Astrocyte (in vitro differentiated cells and primary cell): ENCODE measurements at regions not wholly inside any gene's neighbourhood (a gene's known extent, or its start where the extent isn't known, plus 50 kb on each side); places are given as distances from the start of the nearest gene placed in this dataset.

Experiments used
- EZH2 ChIP-seq: IDR thresholded peaks from 2 replicates; pipeline ENCODE4 v1.6.1; 2012; ENCODE audit warnings: mild to moderate bottlenecking, low read length, inconsistent platforms; ENCODE audit not compliant: insufficient read depth
- TF ChIP-seq, protein P1 (sequence below): IDR thresholded peaks from 2 replicates; pipeline ENCODE4 v1.5.1; 2011; ENCODE audit warnings: low read depth, mild to moderate bottlenecking, inconsistent platforms, low read length, moderate library complexity; ENCODE audit not compliant: insufficient read depth

DNA sequence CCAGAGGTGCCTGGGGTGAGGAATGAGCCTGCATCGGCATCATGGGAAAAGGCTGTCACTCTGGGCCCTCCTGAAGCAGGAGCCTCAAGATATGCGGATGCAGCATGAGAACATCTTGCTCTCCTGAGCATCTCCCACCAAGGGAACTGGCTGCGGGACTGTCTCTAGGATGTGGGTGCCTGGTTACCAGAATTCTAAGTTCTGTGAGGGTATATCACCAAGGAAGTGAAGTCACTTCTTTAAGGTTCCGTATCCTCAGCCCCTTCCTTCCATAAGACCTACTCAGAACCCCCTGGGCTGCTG, 86.9 kb downstream of the GGTLC2 start:
- TF ChIP-seq, protein P1, sequence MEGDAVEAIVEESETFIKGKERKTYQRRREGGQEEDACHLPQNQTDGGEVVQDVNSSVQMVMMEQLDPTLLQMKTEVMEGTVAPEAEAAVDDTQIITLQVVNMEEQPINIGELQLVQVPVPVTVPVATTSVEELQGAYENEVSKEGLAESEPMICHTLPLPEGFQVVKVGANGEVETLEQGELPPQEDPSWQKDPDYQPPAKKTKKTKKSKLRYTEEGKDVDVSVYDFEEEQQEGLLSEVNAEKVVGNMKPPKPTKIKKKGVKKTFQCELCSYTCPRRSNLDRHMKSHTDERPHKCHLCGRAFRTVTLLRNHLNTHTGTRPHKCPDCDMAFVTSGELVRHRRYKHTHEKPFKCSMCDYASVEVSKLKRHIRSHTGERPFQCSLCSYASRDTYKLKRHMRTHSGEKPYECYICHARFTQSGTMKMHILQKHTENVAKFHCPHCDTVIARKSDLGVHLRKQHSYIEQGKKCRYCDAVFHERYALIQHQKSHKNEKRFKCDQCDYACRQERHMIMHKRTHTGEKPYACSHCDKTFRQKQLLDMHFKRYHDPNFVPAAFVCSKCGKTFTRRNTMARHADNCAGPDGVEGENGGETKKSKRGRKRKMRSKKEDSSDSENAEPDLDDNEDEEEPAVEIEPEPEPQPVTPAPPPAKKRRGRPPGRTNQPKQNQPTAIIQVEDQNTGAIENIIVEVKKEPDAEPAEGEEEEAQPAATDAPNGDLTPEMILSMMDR: no peak
- no peak for TF ChIP-seq EZH2
